Skeletal muscle tissue (tissue), 3 donors: ENCODE measurements at regions not wholly inside any gene's neighbourhood (a gene's known extent, or its start where the extent isn't known, plus 50 kb on each side); places are given as distances from the start of the nearest gene placed in this dataset.
A peak's percentile ranks its signal among the peaks of the same experiment; 100 is the strongest.

Experiments
- H3K27ac ChIP-seq: one replicate; pipeline ENCODE4 v1.7.0; 2013; ENCODE audit warnings: mild to moderate bottlenecking, low read depth, low read length, inconsistent platforms
- H3K27me3 ChIP-seq, 3 donors: one replicate each; pipeline ENCODE4 v1.7.0; 2013; ENCODE audit warnings: low read length in 3 of 3; ENCODE audit not compliant: control insufficient read depth in 3 of 3, insufficient read depth in 3 of 3
- H3K36me3 ChIP-seq, 3 donors: one replicate each; pipeline ENCODE4 v1.7.0; 2013; ENCODE audit warnings: low read length in 3 of 3; ENCODE audit not compliant: control insufficient read depth in 3 of 3, insufficient read depth in 3 of 3
- H3K4me1 ChIP-seq, 3 donors: one replicate each; pipeline ENCODE4 v1.7.0; 2013; ENCODE audit warnings: low read length in 3 of 3, mild to moderate bottlenecking in 3 of 3; ENCODE audit not compliant: control insufficient read depth in 3 of 3, insufficient read depth in 3 of 3
- H3K4me3 ChIP-seq, 3 donors: one replicate each; pipeline ENCODE4 v1.7.0; 2013; ENCODE audit warnings: low read length in 3 of 3
- H3K9ac ChIP-seq, 3 donors: one replicate each; pipeline ENCODE4 v1.7.0; 2013; ENCODE audit warnings: low read length in 3 of 3, mild to moderate bottlenecking in 3 of 3, moderate library complexity in 2 of 3, low read depth in 1 of 3
- H3K9me3 ChIP-seq, 3 donors: one replicate each; pipeline ENCODE4 v1.7.0; 2013; ENCODE audit warnings: low read length in 3 of 3; ENCODE audit not compliant: control insufficient read depth in 3 of 3
- donor health status: Osteomylitis.

DNA sequence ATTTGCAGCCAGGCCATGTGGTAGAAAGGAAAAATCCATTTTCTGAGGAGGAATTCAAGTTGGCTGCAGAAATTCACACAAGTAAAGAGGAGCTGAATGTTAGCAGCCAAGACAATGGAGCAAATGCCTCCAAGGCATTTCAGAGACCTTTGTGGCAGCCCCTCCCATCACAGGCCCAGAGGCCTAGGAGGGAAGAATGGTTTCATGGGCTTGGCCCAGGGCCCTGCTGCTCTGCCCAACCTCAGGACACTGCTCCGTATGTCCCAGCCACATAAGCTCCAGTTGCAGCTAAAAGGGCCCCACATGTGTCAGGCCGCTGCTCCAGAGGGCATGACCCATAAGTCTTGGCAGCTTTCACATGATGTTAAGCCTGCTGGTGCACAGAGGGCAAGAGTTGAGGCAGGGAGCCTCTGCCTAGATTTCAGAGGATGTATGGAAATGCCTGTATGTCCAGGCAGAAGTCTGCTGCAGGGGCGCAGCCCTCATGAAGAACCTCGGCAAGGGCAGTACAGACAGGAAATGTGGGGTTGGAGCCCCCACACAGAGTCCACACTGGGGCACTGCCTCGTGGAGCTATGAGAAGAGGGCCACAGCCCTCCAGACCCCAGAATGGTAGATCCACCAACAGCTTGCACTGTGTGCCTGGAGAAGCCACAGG is 144.2 kb upstream of the EPB41L4A start:
- Histone ChIP-seq H3K36me3 (no peaks in the 10 kb centered on the region), H3K4me3 (no peak overlapping the region), H3K4me1 (no peaks in the 10 kb centered on the region), H3K27ac (no peak overlapping the region), H3K27me3 (no peaks in the 10 kb centered on the region), H3K9ac (no peak overlapping the region), H3K9me3 (peaks cover 0 to 3% (median 3%) of the 10 kb centered on the region in 3 donors)

DNA sequence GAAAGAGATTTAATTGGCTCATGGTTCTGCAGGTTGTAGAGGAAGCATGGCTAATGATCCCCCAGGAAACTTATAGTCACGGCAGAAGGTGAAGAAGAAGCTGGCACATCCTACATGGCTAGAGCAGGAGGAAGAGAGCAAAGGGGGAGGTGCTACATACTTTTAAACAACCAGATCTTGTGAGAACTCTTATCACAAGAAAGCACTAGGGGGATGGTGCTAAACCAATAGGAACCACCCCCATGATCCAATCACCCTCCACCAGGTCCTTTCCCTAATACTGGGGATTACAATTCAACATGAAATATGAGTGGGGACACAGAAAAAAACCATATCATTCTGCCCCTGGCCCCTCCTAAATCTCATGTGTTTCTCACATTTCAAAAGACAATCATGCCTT is 147.2 kb upstream of the EPB41L4A start:
- Histone ChIP-seq H3K4me3 (no peak overlapping the region), H3K27me3 (no peaks in the 10 kb centered on the region), H3K9ac (no peak overlapping the region), H3K9me3 (peaks cover 0 to 3% (median 3%) of the 10 kb centered on the region in 3 donors), H3K4me1 (no peaks in the 10 kb centered on the region), H3K36me3 (no peaks in the 10 kb centered on the region), H3K27ac (no peak overlapping the region)

DNA sequence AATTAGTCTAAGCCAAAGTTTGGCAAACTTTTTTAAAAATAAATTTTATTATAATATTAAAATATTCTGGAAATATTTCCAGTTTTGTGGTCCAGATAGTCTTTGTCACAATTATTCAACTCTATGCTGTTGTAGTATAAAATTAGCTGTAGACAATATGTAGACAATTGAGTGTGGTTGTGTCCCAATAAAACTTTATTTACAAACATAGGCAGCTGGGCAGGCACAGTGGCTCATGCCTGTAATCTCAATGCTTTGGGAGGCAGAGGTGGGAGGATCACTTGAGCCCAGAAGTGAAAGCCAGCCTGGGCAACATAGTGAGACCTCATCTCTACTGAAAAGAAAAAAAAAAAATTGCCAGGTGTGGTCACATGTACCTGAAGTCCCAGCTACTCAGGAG is 150.5 kb upstream of the EPB41L4A start:
- Histone ChIP-seq H3K4me3 (no peak overlapping the region), H3K9ac (no peak overlapping the region), H3K27me3 (no peaks in the 10 kb centered on the region), H3K27ac (no peak overlapping the region), H3K36me3 (no peaks in the 10 kb centered on the region), H3K9me3 (no peaks in the 10 kb centered on the region), H3K4me1 (no peaks in the 10 kb centered on the region)

DNA sequence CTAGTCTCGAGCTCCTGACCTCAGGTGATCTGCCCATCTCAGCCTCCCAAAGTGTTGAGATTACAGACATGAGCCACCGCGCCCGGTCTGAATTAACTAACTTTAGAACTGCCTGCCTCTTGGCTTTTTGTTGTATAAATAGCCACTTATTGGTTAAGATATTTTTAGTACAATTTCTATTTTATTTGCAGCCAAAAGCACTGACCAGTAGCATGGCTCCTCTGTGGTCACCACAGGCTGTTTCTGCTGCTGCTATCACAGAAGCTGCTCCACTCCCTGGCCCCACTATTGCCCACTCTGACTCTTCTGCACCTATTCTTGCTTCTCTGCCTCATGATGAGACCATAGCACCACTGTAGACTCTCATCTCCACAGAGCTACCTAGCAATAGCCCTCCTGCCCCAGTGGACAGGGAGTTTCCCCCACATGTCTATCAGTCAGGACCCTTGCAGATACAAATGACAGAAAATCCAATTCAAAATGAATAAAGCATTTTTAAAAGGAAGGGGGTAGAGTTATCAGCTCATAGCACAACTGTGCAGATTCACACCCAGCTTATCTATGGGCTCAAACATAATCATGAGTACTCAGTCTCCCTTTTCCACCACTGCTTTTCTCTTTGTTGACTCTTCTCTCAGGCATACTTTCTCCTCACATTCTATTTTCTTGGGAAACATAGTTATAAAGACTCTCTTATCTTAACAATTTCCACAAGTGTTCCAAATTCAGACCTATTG is 151.8 kb upstream of the EPB41L4A start:
- H3K36me3 ChIP-seq, result no peaks in the 10 kb centered on the region
- no peak overlapping the region for H3K9ac ChIP-seq
- no peak overlapping the region for H3K4me3 ChIP-seq
- no peaks in the 10 kb centered on the region for H3K27me3 ChIP-seq
- H3K9me3 ChIP-seq, result no peaks in the 10 kb centered on the region
- H3K27ac ChIP-seq, result no peak overlapping the region
- H3K4me1 ChIP-seq, result peaks cover 0 to 2% (median 0%) of the 10 kb centered on the region in 3 donors

DNA sequence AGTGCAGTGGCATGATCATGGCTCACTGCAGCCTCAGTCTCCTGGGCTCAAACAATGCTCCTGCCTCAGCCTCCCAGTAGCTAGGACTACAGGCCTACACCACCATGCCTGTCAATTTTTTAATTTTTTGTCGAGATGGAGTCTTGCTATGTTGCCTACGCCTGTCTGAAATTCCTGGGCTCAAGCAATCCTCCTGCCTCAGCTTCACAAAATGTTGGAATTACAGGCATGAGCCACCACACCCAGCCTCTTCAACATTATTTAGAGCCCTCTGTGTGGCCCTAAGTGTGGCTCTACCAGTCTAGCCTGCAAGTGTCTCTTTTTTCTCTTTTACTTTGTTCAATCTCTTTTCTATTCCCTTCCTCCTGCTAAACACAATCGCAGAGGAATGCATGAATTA is 154.4 kb upstream of the EPB41L4A start:
- Histone ChIP-seq H3K36me3 (no peaks in the 10 kb centered on the region), H3K27me3 (no peaks in the 10 kb centered on the region), H3K4me3 (no peak overlapping the region), H3K9ac (no peak overlapping the region), H3K27ac (no peak overlapping the region), H3K4me1 (peaks cover 5 to 11% (median 5%) of the 10 kb centered on the region in 3 donors), H3K9me3 (no peaks in the 10 kb centered on the region)

DNA sequence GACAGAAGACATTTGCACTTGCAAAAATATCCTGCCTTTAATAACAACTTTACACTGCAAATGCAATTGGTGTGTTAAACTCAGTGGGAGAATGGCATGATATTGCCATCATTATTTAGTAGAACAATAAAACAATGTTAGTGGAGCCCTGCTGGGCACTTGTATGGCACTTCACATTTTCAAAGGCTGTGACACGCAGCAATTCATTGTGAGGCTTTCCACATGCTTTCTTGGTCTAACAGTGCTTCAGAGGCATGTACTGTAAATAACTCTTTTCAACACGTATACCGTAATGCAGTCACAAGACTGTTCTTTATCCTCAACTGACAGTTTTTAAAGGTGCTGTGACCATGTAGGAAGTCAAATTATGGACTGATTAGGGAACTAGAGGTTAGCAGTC is 155.5 kb upstream of the EPB41L4A start:
- no peak overlapping the region for H3K4me3 ChIP-seq
- H3K27me3 ChIP-seq, result no peaks in the 10 kb centered on the region
- no peaks in the 10 kb centered on the region for H3K36me3 ChIP-seq
- no peaks in the 10 kb centered on the region for H3K9me3 ChIP-seq
- no peak overlapping the region for H3K9ac ChIP-seq
- H3K27ac ChIP-seq, result no peak overlapping the region
- H3K4me1 ChIP-seq, result peaks cover 5 to 11% (median 5%) of the 10 kb centered on the region in 3 donors

DNA sequence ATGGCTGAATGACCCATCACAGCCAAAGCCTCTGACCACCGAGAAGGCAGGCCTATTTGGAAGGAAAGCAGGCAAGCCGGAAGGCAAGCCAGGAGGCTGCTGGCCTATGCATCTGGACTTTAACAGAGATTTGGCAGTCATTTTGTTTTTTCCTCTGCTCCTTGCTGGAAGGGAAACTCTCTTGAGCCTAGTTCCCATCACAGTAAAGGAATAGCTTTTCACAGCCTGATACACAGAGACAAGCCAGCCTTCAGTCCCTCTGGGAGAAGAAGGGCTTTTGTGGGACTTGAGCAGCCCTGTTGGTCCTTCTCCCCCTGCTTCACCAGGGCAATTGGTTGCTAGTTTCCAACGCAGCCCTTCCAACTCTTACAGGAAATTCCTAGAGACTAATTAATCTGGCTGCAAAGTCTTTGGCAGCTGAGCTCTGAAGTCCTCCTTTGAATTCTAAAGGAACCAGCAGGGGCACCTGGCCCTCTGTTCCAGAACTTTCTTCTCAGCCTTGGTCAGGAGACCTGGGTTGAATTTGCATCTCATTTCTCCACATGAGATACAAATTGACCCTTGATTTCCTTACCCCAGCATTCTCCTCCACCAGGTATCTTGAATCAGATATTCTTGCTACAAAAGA is 157.3 kb upstream of the EPB41L4A start:
- no peaks in the 10 kb centered on the region for H3K27me3 ChIP-seq
- peak overlapping the region; percentile 56 for H3K27ac ChIP-seq
- no peak overlapping the region for H3K4me3 ChIP-seq

DNA sequence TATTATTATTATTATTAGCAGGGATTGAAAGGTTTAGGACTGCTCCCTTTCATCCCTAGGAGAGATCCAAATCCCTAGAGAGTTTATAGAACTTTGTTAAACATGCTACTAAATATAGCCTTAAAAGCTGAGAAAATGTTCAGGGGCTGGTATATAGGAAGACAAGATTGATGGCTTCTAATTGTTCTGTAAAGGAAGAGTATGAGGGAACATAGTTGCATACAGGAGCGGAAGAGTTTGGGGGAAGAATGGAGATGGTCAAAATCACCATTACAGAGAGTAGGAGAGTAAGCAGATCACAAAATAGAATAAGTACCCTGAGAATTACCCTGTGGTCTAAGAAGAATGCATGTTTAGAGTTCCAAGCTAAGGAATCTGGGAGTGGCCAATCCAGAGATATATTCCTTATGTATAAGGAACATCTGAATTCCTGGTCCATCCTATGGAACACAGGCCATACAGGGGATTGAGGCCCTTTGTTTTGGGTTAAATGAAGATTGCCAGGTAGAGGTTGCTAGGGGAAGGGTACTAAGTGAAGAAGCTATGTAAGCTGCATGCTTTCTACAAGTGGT is 158.0 kb upstream of the APC start:
- Histone ChIP-seq H3K9ac (no peak overlapping the region), H3K27me3 (no peaks in the 10 kb centered on the region), H3K4me1 (peaks cover 5 to 11% (median 5%) of the 10 kb centered on the region in 3 donors), H3K9me3 (no peaks in the 10 kb centered on the region), H3K4me3 (no peak overlapping the region), H3K36me3 (no peaks in the 10 kb centered on the region), H3K27ac (no peak overlapping the region)

More for the DNA sequence above, 157.3 kb upstream of the EPB41L4A start:
- Histone ChIP-seq H3K9me3 (no peaks in the 10 kb centered on the region), H3K9ac (no peak overlapping the region), H3K4me1 (peaks cover 5 to 11% (median 5%) of the 10 kb centered on the region in 3 donors), H3K36me3 (no peaks in the 10 kb centered on the region)

DNA sequence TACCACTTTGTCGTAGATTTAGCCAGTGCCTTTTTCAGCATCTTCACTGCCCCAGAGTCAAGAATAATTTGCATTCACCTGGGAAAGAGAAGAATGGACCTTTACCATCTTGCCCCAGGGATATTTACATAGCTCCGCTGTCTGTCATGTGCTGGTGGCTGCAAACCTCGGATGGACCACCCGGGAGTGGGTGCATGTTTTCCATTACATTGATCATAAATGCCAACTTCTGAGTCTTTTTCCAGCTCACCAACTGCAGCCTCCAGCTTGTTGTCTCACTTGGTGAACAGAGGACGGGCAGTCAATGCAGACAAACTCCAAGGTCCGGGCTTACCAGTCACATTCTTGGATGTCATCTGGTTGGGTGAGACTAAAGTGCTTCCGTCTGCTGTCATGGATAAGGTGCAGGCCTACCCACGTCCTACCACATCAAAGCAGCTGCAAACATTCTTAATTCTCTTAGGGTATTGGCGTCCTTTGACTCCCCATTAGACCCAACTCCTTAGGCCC is 155.8 kb upstream of the APC start:
- Histone ChIP-seq H3K4me3 (no peak overlapping the region), H3K9ac (no peak overlapping the region), H3K27me3 (no peaks in the 10 kb centered on the region), H3K36me3 (no peaks in the 10 kb centered on the region), H3K4me1 (peaks cover 0 to 5% (median 2%) of the 10 kb centered on the region in 3 donors), H3K27ac (no peak overlapping the region), H3K9me3 (no peaks in the 10 kb centered on the region)

DNA sequence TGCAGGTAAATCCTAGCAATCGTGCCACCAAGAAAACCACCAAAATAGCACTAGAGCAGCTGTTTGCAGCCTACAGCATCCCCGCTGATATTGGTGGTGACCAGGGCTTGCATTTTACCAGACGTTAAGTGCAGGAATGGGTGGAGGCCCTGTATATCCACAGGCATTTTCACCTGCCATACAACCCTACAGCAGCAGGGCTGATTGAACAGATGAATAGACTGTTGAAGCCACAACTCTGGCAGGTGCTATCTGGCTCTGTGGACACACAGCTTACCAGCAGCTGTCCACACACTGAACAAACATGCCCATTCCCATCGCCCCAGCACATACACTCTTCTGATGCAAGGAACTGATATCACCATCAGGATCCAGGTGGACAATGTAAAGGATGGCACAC is 154.5 kb upstream of the APC start:
- H3K27me3 ChIP-seq, result no peaks in the 10 kb centered on the region
- H3K9ac ChIP-seq, result no peak overlapping the region
- no peak overlapping the region for H3K4me3 ChIP-seq
- H3K9me3 ChIP-seq, result no peaks in the 10 kb centered on the region
- no peak overlapping the region for H3K27ac ChIP-seq
- no peaks in the 10 kb centered on the region for H3K4me1 ChIP-seq
- H3K36me3 ChIP-seq, result no peaks in the 10 kb centered on the region
